Suppressor macrophage treated with lipopolysaccharide for 1 hour (primary cell): ENCODE measurements at regions not wholly inside any gene's neighbourhood (a gene's known extent, or its start where the extent isn't known, plus 50 kb on each side); places are given as distances from the start of the nearest gene placed in this dataset.
A peak's percentile ranks its signal among the peaks of the same experiment; 100 is the strongest.
"Not testable (repeated sequence)": the region's sequence is repeated elsewhere in the genome, so short reads cannot be mapped to it uniquely, and the experiment has no call there.

Experiments
- DNase-seq, 3 donors: peaks; one replicate each; pipeline ENCODE4 v3.0.0-alpha.2; 2020 to 2022

- no peak for DNase-seq
These were observed 192.3 kb upstream of the ARHGEF26 start for GRCh38 chr3:153928851-153929250.

- DNase-seq = not testable (repeated sequence)
These were observed 187.7 kb upstream of the ARHGEF26 start for GRCh38 chr3:153933481-153933880.

GRCh38 chr3:153944084-153944483 is 177.1 kb upstream of the ARHGEF26 start:
- no peak for DNase-seq

- no peak for DNase-seq
These were observed 169.9 kb upstream of the ARHGEF26 start for GRCh38 chr3:153951276-153951675.

GRCh38 chr3:153952091-153952490 is 169.1 kb upstream of the ARHGEF26 start:
- no peak for DNase-seq

GRCh38 chr3:153956613-153957012 is 164.6 kb upstream of the ARHGEF26 start:
- no peak for DNase-seq

DNA sequence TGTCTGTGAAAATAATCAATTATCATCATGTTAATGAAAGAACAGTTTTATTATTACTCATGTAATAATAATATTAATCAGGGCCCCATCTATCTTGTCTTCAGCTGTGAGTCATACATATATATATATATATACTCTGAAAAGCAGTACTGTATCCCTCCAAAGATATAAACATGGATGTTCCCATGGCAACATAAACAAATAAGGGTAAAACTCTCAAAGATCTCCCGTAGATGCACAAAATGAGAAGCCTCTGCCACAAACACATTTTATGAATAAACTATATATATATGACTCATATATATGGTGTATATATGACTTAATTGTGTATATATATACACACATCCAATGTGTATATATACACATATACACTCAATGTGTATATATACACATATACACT is 163.8 kb upstream of the ARHGEF26 start:
- no peak for DNase-seq

GRCh38 chr3:153958635-153959595 is 162.3 kb upstream of the ARHGEF26 start:
- DNase-seq = no peak

- no peak for DNase-seq
These were observed 160.6 kb upstream of the ARHGEF26 start for GRCh38 chr3:153960458-153961074.

DNA sequence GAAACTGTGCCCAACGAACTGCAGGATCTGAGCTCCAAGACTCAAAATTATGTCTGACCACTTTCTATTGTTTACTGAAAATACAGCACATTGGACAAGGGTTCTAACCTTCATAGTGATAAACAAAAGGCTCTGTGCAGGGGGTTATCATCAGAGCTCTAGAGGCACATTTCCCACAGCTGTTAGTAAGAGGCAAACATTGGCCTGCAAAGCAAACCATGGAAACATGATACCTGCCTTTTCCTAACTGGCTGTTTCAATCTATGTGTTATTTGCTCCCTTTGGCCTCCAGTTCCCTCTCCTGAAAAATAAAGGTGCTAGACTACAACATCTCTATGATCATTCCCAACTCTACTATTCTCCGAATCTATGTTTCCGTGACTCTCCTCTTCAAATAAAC is 159.7 kb upstream of the ARHGEF26 start:
- DNase-seq = no peak

DNA sequence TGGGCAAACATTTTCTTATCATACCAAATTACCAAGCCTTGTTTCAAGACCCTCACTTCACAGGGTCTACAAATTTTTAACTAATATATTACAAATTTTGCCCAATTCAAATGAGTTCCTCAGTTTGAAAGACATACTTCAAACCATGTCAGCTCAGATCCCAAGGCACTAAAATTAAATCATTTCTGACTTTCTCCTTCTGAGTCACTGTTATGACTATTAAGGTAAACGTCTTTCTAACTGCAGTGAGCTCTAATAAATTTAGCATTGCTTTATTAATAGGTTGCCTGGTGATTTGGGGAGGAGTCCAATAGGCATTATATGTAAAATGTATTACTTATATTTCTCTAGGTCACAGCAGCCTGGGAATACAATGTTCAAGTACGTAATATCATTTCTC is 158.2 kb upstream of the ARHGEF26 start:
- no peak for DNase-seq

DNA sequence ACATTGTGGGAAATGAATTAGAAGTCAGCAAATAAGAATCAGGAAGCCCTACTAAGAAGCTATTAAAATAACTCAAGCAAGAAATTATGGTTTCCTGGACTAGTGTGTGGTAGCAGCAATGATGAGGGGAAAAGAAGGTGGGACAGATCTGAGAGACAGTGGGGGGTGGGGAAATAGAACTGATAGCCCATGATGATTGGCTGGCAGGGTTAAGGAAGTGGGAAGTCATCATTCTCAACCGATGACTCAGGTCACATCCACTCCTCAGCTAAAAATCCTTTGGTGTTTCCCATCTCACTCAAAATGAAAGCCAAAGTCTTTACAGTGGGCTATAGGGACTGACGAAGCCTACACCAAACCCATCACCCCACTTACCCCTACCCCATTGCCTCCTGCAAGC is 153.9 kb upstream of the ARHGEF26 start:
- DNase-seq = peak in 1 of 3 donors; percentile 4

DNA sequence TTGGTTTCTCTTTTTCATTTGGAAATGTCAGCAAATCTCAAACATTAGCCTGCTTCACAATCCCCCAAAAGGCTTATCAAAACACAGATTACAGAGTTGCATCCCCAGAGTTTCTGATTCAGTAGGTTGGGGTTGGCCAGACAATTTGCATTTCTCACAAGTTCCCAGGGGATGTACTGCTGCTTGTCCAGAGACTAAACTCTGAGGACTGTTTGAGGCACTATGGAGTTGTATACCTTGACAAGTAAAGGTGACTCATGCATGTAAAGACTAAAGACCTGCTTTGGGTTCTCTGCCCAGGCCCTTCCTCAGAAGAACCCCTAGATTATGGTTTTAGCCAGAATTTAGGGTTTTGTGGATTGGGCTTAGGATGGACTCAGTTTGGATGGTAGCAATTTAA is 151.1 kb upstream of the ARHGEF26 start:
- DNase-seq = no peak

DNA sequence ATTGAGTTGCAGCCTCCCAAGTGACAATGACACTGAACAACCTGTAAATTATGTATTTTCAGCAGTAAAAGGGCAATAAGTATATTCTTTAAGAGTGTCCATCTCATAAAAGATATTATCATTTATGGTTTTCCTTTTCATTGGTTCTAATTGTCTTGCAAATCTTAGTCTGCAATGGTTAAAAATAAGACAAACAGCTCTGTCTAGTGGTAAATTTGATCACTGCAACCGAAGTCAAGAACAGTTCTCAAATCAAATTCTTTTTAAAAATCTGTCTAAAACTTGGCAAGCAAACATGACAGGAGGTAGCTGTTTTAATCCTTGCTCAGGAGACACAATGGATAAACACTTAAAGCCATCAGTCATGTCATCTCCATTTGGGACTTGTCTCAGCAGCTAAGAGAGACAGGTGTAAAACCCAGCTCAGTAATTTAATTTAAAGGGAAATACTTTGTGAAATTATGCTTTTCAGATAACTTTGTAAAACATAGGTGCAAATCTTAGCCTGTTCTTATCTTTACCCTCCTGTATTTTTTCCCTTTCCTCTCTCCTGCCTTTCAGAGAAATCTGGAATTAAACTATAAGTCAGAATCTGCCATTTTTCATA is 150.3 kb upstream of the ARHGEF26 start:
- DNase-seq = peak in 2 of 3 donors; percentile 1 to 16

DNA sequence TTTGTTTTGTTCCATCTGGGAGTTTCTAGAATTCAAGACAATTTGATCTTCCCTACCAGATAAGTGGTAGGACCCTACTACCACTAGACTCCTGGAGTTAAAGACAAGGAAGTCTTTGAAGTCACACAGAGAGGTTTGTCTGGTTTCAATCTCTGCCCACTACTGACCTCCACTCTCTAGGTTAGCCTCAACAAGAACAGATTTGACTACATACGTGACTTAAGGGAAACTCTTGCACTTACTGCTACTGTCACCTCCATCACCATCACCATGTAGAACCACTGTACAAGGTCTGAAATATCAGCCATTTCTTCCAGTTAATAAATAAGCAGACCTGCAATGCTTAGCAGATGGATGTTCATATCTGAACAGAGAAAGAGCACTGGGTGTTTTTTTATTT is 148.3 kb upstream of the ARHGEF26 start:
- no peak for DNase-seq

DNA sequence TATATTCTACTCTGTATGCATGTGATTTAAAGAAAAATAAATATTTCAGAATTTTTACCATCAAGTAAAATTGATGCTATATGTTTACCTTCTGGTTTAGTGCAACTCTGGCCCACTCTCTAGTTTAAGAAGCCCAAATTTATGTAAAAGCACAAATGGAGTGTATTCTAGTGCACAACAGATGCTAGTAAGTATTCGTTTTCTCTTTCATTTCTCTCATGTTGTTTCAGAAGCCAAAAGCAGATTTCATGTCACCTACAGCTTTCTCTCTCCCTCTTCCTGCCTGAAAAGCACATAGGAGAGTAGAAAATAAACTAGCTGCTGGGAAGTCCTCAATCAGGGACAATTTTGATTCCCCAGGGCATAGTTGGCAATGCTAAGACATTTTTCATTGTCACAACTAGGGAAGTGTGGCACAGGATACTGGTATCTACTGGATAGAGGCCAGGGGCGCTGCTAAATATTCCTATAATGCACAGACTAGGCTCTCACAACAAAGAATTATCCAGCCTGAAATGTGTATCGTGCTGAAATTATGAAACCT is 147.4 kb upstream of the ARHGEF26 start:
- no peak for DNase-seq

GRCh38 chr3:153974614-153975013 is 146.6 kb upstream of the ARHGEF26 start:
- no peak for DNase-seq

DNA sequence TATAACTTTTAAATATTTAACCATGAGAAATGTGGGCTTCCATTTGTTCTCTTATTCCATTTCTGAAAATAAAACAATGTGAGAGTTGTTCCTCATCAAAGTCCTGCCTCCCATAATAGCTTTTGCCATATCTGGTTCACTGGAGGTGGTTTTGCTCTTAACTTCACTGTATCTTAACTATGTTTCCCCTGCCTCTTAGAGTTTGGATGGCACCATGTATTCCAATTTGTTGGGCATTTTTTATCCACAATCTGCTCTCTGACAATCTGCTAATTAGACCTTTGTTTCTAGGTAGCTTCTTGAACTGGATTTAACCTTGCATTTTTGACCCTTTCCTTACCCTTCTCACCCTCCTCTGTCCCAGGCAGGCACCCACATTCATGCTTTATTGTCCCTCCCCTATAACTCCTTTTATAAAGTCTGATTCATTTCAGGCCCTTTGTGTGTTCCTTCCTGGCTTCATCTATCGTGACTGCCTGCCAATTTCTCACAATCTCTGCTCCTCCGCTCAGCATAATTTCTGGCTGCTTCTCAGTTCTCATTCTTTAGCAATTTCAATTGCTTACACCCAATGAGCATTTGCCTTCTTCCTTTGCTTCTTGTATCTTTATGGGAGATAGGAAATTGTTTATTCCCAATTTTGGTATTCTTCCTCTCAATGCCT is 144.2 kb upstream of the ARHGEF26 start:
- DNase-seq = no peak

GRCh38 chr3:153978006-153978405 is 143.2 kb upstream of the ARHGEF26 start:
- DNase-seq = no peak

DNA sequence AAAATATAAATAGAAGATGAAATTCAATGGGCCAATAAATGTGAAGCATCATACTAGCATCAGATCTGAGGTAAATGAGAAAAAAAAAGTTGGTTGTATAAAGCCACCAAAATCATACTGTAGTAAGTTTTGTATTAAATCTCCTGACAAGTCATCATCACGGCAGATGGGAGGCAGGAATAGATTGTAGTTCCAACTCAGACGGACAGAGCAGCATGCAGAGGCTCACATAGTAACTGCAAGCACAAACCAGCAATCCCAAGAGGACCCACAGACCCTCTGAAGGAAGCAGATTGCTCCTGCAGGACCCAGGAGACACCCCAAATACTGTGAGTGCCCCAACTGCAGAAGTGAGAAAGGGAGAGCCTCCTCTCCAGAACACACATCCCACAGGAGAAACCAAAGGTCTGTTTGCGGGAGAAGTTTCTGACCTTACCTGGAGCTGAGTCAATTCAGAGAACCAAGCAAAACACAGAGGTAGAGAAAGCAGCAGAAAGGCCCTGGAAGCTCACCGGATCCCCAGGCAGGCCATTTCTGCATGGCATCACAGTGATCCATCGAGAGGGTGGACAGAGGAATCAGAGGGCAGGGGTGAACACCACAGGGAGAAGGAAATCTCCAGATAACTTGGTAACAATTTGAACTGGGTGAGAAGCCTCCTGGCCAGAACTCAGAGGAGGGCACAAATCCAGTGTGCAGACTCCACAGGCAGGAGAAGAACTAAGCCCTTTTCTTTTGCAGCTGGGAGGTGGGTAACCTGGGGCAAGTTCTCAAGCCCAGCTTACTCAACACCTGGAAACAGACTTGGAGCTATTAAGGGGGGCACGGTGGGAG is 141.6 kb upstream of the ARHGEF26 start:
- DNase-seq = no peak

DNA sequence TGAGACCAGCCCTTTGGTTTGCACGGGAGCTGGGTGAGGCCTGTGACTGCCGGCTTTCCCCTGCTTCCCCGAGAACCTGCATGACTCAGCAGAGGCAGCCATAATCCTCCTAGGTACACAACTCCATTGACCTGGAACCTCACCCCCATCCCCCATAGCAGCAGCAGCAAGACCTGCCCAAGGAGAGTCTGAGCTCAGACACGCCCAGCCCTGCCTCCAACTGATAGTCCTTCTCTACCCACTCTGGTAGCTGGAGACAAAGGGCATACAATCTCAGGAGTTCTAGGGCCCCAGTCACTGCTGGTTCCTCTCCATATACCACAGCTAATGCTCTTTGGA is 141.0 kb upstream of the ARHGEF26 start:
- DNase-seq = no peak

GRCh38 chr3:153997364-153997763 is 123.8 kb upstream of the ARHGEF26 start:
- DNase-seq = not testable (repeated sequence)
